B cell (primary cell): ENCODE measurements at regions not wholly inside any gene's neighbourhood (a gene's known extent, or its start where the extent isn't known, plus 50 kb on each side); places are given as distances from the start of the nearest gene placed in this dataset.

Experiments used
- EZH2 ChIP-seq: IDR thresholded peaks from 2 replicates; pipeline ENCODE4 v1.6.1; 2012; ENCODE audit warnings: borderline replicate concordance, low read depth, mild to moderate bottlenecking, moderate library complexity, low read length; ENCODE audit not compliant: insufficient read depth, poor library complexity, severe bottlenecking
- TF ChIP-seq, protein P1 (sequence below): fragments of 200-600 bp; IDR thresholded peaks from one replicate; pipeline ENCODE4 v1.8.0; 2022; ENCODE audit warnings: antibody characterized with exemption, mild to moderate bottlenecking

- TF ChIP-seq, protein P1, sequence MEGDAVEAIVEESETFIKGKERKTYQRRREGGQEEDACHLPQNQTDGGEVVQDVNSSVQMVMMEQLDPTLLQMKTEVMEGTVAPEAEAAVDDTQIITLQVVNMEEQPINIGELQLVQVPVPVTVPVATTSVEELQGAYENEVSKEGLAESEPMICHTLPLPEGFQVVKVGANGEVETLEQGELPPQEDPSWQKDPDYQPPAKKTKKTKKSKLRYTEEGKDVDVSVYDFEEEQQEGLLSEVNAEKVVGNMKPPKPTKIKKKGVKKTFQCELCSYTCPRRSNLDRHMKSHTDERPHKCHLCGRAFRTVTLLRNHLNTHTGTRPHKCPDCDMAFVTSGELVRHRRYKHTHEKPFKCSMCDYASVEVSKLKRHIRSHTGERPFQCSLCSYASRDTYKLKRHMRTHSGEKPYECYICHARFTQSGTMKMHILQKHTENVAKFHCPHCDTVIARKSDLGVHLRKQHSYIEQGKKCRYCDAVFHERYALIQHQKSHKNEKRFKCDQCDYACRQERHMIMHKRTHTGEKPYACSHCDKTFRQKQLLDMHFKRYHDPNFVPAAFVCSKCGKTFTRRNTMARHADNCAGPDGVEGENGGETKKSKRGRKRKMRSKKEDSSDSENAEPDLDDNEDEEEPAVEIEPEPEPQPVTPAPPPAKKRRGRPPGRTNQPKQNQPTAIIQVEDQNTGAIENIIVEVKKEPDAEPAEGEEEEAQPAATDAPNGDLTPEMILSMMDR: no peak
- no peak for TF ChIP-seq EZH2
Measured at GRCh38 chr12:13462450-13462849, 265.9 kb downstream of the EMP1 start.
